Effector CD4-positive, alpha-beta T cell (primary cell): ENCODE measurements at regions not wholly inside any gene's neighbourhood (a gene's known extent, or its start where the extent isn't known, plus 50 kb on each side); places are given as distances from the start of the nearest gene placed in this dataset.

ENCODE experiments used
- DNase-seq: peaks from one replicate; pipeline ENCODE4 v3.0.0-alpha.2; 2020

GRCh38 chr10:8233049-8233448 is 178.6 kb downstream of the GATA3 start:
- no peak for DNase-seq

DNA sequence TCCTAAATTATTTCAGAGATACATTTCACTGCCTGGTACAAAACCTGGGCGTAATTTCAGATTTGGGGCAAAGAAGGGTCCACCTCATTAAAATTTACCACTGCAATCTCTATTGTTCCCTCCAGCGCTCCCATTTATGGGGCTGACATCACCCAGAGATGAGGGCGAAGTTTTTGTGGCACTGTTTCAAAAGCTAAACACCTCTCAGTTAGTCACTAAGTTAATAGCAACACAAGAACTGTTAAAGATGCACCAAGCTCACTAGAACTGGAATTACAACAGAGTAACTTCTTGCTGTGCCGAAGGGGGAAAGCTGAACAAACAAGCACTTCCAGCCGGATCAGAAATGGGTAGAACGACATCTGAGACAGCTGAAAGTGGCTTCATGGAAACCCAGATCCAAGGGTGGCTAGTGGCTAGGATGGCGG is 179.4 kb downstream of the GATA3 start:
- no peak for DNase-seq

- no peak for DNase-seq
Observed at GRCh38 chr10:8235253-8236027, 181.0 kb downstream of the GATA3 start.

DNA sequence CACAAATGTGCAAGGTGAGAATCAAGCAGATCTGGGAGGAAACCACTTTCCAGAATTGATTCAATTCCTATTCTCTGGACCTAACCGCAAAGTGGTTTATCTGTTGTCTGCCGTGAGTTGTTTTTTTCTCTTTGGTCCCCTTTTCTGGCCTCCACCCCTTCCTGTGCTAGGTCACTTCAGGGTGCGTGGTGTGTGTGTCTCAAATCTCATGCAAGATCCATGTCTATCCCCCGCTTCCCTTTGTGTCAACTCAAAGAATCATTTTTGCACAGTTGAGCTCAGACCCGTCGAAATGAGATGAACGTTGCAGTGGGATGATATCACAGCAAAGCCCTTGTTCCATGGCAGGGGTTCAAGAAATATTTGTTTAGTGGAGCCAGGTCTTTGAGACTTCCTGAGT is 184.5 kb downstream of the GATA3 start:
- no peak for DNase-seq

GRCh38 chr10:8240861-8241260 is 186.4 kb downstream of the GATA3 start:
- DNase-seq = no peak

DNA sequence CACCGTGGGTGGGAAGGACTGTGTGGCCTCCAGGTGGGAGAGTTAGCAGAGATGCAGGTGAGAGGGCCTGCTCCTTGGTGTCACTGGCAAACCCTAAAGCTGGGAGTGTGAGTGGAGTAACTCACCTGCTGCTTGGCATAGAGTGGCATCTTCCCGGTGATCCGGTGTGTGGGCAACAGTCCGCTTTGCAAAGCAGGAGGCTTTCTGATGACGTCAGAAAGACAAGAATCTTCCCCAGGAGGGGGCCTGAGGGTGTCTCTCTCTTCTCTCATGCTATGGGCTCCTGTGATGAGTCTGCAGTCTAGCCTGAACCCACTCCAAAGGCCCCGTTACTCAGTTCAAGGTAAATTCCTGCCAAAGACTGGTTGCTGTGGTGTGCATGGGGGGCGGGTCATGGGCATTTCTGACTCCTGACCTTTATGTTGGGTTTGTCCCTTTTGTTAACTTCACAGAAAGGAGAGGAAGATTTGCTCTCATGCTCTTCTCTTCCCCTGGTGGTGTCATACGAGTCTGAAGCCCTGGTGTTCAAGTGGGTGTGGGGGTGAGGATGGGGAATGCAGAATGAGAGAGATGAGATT is 187.9 kb downstream of the GATA3 start:
- no peak for DNase-seq

GRCh38 chr10:8245131-8245813 is 190.8 kb downstream of the GATA3 start:
- DNase-seq = no peak

DNA sequence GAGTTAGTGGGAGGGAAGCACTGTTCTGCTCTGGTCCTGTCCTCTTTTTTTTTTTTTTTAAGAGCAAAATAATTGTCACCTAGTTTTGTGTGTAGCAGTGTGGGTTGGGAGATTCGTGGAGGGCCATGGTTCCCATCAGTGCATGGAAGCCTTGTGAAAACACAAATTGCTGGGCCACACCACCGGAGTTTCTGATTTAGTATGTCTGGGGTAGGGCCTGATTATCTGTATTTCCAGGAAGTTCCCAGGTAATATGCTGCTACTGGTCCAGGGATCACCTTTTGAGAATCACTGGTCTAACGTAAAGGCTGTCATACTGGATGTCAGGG is 191.3 kb downstream of the GATA3 start:
- no peak for DNase-seq

- no peak for DNase-seq
Observed at GRCh38 chr10:8246548-8246947, 192.1 kb downstream of the GATA3 start.

GRCh38 chr10:8247191-8247590 is 192.7 kb downstream of the GATA3 start:
- DNase-seq = no peak

- DNase-seq = no peak
Observed at GRCh38 chr10:8248868-8249267, 194.4 kb downstream of the GATA3 start.

DNA sequence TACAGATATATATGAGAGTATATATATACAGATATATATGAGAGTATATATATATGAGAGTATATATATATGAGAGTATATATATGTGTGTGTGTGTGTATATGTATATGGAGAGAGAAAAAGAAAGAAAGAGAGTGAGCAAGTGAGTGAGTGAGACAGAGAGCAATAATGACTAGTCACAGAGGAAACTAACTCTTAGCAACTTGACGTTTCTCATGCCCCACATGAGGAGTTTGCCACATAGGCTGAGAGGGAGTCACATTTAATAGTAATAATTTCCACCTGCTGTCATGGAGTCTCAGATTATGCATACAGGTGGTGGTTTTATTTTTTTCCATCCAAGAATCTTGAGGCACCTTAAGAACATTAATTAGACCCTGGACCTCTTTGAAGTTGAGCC is 199.9 kb downstream of the GATA3 start:
- DNase-seq = no peak

DNA sequence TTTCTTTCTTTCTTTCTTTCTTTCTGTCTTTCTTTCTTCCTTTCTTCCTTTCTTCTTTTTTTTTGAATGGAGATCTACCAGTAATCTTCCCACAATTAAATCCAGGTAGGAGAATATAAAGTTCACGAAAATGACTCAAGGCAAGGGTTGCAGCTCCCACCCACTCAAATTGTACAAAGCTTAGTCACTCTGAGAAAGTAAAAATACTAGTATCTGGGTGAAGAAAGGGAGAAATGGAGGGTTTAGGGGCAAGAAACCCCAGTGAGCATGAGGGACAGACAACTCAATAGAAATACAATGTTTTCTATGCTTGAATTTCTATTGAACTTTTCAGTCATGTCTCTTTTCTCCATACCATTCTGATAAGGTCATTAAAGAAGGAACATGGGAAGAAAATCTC is 200.8 kb downstream of the GATA3 start:
- DNase-seq = no peak

DNA sequence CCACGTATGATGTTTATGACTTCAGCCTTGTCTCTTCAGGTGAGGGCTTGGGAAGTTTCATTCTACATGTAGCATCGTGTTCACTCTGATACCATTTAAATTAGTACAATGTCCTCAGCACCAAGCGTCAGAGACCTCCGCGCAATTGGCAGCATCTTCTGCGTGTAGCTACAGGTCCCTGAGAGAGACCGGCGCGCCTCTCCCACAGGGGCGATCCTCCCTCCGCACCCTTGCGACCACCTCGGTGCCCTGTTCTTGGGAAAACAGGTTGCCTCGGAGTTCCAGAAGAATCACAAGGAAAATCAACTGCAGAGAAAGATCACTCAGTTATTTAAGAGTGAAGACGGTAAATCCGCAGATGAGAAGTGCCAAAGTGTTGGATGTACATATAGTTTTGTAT is 206.2 kb downstream of the GATA3 start:
- DNase-seq = no peak

- DNase-seq = no peak
Observed at GRCh38 chr10:8262317-8262716, 207.8 kb downstream of the GATA3 start.

- DNase-seq = no peak
Observed at GRCh38 chr10:8269976-8270375, 215.5 kb downstream of the GATA3 start.

DNA sequence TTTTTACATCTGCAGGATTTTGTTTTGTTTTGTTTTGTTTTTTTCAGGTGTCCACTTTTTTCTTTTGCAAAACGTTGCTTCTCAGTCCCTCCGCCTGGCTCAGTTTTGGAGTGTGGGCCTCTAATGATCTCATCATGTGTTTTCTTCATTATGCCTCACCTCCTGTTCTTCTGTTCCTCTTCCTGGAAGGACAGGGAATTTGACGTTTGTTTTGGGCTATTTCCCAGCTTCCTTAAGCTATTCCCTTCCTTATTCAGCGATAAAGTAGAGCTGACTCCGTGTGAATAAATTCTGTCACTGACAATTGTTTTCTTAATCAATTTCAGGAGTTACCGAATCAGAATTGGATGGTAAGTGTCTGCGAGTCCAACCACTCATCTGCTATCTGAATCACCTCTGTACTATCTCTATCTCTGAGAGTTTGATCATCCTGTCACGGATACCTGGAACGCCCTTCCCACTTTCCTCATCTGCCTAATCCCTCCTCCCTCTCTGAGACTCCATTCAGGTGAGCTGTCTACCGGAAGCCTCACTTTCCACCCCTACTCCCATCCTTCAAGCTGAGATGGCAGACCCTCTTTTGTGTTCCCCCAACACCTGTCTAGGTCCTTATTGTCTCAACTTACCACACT is 218.4 kb downstream of the GATA3 start:
- no peak for DNase-seq

DNA sequence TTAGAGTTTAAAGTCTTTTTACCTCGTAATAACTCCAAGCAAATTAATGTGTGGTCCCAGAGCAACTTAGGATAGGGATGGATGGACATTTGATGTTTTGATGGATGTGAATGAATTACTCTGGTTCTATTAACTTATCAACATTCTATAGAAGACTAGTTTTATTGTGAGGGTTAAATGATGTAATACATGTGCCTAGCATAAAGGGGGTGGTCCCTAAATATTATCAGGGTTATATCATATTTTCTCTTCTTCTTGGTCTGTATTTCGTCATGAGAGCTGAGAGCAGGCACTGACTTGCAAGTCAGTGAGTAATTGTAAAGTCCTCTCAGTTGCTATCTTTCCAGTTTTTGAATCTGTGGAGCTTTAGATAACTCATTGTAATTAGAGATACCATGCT is 219.3 kb downstream of the GATA3 start:
- DNase-seq = no peak

DNA sequence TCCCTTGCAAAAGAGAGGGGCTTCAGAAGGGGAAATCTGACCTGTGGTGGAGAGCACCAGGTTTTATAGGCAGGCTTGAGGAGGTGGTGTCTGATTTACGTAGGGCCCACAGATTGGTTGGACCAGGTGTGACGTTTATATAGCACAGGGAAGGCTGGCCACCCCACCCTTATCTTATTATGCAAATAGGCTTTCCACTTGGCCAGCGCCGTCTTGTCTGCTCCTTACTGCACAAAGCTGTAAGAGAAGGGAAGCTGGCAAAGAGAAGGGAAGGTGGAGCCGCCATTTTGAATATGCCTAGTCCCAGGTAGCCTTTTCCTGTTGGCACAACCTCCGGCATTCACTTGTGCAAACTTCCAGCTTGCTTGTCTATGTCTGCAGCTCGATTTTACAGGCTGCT is 221.4 kb downstream of the GATA3 start:
- DNase-seq = no peak

DNA sequence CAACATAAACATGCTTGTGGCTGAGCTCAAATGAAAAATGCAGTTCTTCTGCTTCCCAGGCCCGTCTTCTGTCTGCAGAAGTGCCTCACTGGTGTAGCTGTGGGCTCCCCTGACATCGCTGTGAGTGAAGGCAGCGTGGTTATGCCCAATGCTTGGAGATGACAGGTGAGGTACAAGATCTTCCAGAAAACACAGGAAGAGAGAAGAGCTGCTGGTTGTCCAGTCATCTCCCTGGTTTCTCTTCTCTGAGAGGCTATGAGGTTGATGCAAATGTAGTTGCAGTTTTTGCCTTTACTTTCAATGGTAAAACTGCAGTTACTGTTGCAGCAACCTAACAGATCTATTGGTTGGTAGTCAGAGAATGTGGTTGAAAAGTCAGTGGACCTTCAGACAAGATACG is 223.6 kb downstream of the GATA3 start:
- no peak for DNase-seq

GRCh38 chr10:8279598-8279997 is 225.1 kb downstream of the GATA3 start:
- no peak for DNase-seq

- no peak for DNase-seq
Observed at GRCh38 chr10:8280946-8281345, 226.5 kb downstream of the GATA3 start.

DNA sequence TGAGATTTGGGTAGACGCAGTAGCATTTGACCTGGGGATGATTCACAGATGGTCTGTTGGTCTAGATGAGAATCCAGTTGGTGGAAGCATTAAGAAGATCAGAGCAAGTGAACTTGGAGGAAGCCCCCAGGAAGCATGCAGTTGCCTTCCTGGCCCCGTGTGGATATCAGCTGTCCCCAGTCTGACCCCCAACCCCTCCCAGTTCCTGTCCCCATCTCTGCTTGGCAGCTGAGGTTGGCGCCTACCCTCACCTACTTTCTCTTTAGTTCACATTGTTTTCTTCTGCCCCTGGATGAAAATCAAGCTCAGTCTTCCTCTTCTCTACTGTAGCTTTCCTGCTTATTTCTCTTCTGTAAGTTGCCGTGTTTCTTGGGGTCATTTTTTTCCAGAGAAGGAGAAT is 227.9 kb downstream of the GATA3 start:
- no peak for DNase-seq
